ENCODE measurements at regions not wholly inside any gene's neighbourhood (a gene's known extent, or its start where the extent isn't known, plus 50 kb on each side); places are given as distances from the start of the nearest gene placed in this dataset.

DNA sequence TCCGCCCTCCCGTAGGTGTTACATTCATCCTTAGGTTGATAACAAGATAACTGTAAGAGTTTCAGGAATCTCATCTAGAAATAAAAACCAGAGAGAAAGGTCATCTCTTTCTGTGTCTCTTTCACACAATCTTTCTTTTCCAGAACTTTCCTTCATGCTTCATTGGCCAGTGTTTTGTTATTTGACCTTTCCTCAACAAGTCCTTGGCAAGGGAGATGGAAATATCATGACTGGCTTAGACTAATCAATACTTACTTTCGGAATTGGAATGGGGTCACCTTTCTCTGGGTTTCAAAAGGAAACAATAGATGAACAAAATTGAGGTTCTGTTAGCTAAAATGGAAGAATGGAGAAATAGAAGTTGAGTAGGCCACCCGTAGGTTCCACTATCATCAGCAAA is 72.9 kb upstream of the PPP2R5A start:
- DNase-seq (ENCODE audit: low spot score in 2 of 2): no peak
- Histone ChIP-seq H3K27ac (no peak overlapping the region), H3K27me3 (no peaks in the 10 kb centered on the region), H3K36me3 (no peaks in the 10 kb centered on the region), H3K4me3 (no peak overlapping the region), H3K9me3 (no peaks in the 10 kb centered on the region), H3K4me1 (no peaks in the 10 kb centered on the region)
- TF ChIP-seq CTCF (IDR thresholded peaks at IDR 0.05) (no peak), EP300 (IDR thresholded peaks at IDR 0.05) (no peak), POLR2A (IDR thresholded peaks at IDR 0.05) (no peak), POLR2AphosphoS5 (IDR thresholded peaks at IDR 0.05) (no peak)
- WGBS: 97% methylated on average over 4 of the region's 4 CpGs

- TF ChIP-seq EP300 (IDR thresholded peaks at IDR 0.05) (no peak), POLR2A (IDR thresholded peaks at IDR 0.05) (no peak), POLR2AphosphoS5 (IDR thresholded peaks at IDR 0.05) (no peak), CTCF (IDR thresholded peaks at IDR 0.05) (no peak)
- Histone ChIP-seq H3K4me3 (no peak overlapping the region), H3K27ac (no peak overlapping the region), H3K9me3 (no peaks in the 10 kb centered on the region), H3K4me1 (no peaks in the 10 kb centered on the region), H3K36me3 (no peaks in the 10 kb centered on the region), H3K27me3 (no peaks in the 10 kb centered on the region)
- 69% methylated on average over 7 of the region's 7 CpGs for WGBS
- DNase-seq (ENCODE audit: low spot score in 2 of 2): no peak
These were observed 72.3 kb upstream of the PPP2R5A start for GRCh38 chr1:212212906-212213305.

GRCh38 chr1:212213784-212214183 is 71.4 kb upstream of the PPP2R5A start:
- H3K27ac ChIP-seq: no peak overlapping the region
- H3K4me1 ChIP-seq: peaks cover 5% of the 10 kb centered on the region
- H3K9me3 ChIP-seq: no peaks in the 10 kb centered on the region
- no peak for DNase-seq (ENCODE audit: low spot score in 2 of 2)
- H3K36me3 ChIP-seq: no peaks in the 10 kb centered on the region
- TF ChIP-seq POLR2AphosphoS5 (IDR thresholded peaks at IDR 0.05) (no peak), CTCF (IDR thresholded peaks at IDR 0.05) (no peak), POLR2A (IDR thresholded peaks at IDR 0.05) (no peak), EP300 (IDR thresholded peaks at IDR 0.05) (no peak)
- H3K4me3 ChIP-seq: no peak overlapping the region
- 98% methylated on average over 2 of the region's 2 CpGs for WGBS
- no peaks in the 10 kb centered on the region for H3K27me3 ChIP-seq

DNA sequence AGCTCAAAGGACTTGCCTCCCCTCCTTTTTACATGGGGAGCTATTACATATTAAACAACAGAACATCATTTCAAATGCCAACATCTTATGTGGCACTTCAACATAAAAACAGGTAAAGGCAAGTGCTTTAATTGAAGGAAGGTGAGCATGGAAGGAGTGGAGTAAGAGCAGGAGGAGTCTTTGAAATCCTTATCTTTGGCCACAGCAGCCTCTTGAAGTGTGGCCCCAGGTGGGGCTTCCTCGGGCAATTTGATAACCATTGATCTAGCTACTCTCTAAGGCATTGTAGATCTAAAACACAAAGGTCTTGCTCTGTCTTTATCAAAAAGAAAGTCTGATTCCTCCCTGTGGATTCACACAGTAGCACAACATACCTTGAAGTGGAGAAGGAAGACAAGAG is 70.9 kb upstream of the PPP2R5A start:
- H3K27me3 ChIP-seq: no peaks in the 10 kb centered on the region
- H3K4me1 ChIP-seq: peaks cover 5% of the 10 kb centered on the region
- no peak for DNase-seq (ENCODE audit: low spot score in 2 of 2)
- 58% methylated on average over 1 of the region's 1 CpG for WGBS
- H3K36me3 ChIP-seq: no peaks in the 10 kb centered on the region
- H3K4me3 ChIP-seq: no peak overlapping the region
- no peak for TF ChIP-seq EP300 (IDR thresholded peaks at IDR 0.05)
- no peak for TF ChIP-seq POLR2AphosphoS5 (IDR thresholded peaks at IDR 0.05)
- TF ChIP-seq CTCF (IDR thresholded peaks at IDR 0.05): no peak
- TF ChIP-seq POLR2A (IDR thresholded peaks at IDR 0.05): no peak
- H3K27ac ChIP-seq: no peak overlapping the region
- H3K9me3 ChIP-seq: no peaks in the 10 kb centered on the region

DNA sequence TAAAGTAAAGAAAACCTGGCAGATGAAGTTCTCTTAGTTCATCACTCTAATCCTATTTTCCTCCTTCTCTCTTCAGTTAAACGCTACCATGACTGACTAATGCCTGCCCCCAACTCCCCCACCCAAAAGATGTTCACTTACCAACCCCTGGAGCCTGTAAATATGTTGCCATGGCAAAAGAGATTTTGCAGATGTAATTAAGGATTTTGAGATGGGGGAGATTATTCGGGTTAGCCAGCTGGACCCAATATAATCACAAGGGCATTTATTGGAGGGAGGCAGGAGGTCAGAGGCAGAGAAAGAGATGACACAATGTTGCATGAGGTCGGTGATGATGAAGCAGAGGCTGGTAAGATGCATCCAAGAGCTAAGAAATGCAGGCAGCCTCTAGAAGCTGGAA is 69.3 kb upstream of the PPP2R5A start:
- H3K4me1 ChIP-seq: peaks cover 5% of the 10 kb centered on the region
- H3K9me3 ChIP-seq: no peaks in the 10 kb centered on the region
- no peak overlapping the region for H3K27ac ChIP-seq
- H3K36me3 ChIP-seq: no peaks in the 10 kb centered on the region
- no peak for DNase-seq (ENCODE audit: low spot score in 2 of 2)
- TF ChIP-seq EP300 (IDR thresholded peaks at IDR 0.05): no peak
- no peaks in the 10 kb centered on the region for H3K27me3 ChIP-seq
- no peak overlapping the region for H3K4me3 ChIP-seq
- WGBS: 92% methylated on average over 3 of the region's 3 CpGs

GRCh38 chr1:212217633-212218032 is 67.6 kb upstream of the PPP2R5A start:
- TF ChIP-seq POLR2A (IDR thresholded peaks at IDR 0.05) (no peak), POLR2AphosphoS5 (IDR thresholded peaks at IDR 0.05) (no peak), EP300 (IDR thresholded peaks at IDR 0.05) (no peak), CTCF (IDR thresholded peaks at IDR 0.05) (no peak)
- Histone ChIP-seq H3K27ac (no peak overlapping the region), H3K27me3 (no peaks in the 10 kb centered on the region), H3K36me3 (no peaks in the 10 kb centered on the region), H3K4me1 (peaks cover 5% of the 10 kb centered on the region), H3K9me3 (no peaks in the 10 kb centered on the region), H3K4me3 (no peak overlapping the region)
- 79% methylated on average over 3 of the region's 3 CpGs for WGBS
- no peak for DNase-seq (ENCODE audit: low spot score in 2 of 2)
